GM12873 (cell line): ENCODE measurements at regions not wholly inside any gene's neighbourhood (a gene's known extent, or its start where the extent isn't known, plus 50 kb on each side); places are given as distances from the start of the nearest gene placed in this dataset.

Experiments used
- TF ChIP-seq, protein P1 (sequence below): IDR thresholded peaks from 2 replicates; pipeline ENCODE4 v1.5.1; 2012; ENCODE audit warnings: low read depth, mild to moderate bottlenecking, moderate library complexity, low read length, control low read depth; ENCODE audit not compliant: insufficient read depth; ENCODE audit errors: missing control alignments

GRCh38 chr11:92682136-92682535 is 287.3 kb upstream of the MTNR1B start:
- TF ChIP-seq, protein P1, sequence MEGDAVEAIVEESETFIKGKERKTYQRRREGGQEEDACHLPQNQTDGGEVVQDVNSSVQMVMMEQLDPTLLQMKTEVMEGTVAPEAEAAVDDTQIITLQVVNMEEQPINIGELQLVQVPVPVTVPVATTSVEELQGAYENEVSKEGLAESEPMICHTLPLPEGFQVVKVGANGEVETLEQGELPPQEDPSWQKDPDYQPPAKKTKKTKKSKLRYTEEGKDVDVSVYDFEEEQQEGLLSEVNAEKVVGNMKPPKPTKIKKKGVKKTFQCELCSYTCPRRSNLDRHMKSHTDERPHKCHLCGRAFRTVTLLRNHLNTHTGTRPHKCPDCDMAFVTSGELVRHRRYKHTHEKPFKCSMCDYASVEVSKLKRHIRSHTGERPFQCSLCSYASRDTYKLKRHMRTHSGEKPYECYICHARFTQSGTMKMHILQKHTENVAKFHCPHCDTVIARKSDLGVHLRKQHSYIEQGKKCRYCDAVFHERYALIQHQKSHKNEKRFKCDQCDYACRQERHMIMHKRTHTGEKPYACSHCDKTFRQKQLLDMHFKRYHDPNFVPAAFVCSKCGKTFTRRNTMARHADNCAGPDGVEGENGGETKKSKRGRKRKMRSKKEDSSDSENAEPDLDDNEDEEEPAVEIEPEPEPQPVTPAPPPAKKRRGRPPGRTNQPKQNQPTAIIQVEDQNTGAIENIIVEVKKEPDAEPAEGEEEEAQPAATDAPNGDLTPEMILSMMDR, result no peak

- TF ChIP-seq, protein P1, result no peak
Measured at GRCh38 chr11:92682952-92683351, 286.5 kb upstream of the MTNR1B start.

DNA sequence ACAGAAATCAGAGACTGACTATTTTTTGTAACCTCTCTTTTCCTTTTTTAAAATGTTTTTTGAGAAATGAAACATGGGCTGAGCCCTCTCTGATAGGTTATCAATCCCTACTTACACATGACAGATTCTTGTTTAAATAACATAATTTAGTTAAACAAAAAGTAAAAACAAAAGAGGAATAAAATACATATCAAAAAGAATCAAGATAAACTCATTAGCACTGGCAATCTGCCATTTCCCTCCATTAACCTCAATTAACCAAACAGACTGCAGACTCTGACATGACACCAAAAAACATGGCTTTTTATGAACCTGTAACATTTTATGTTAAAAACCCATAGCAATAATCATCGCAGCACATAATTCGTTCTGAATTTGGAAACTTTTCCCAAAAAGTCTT is 284.4 kb upstream of the MTNR1B start:
- TF ChIP-seq, protein P1, result no peak

GRCh38 chr11:92687724-92688123 is 281.7 kb upstream of the MTNR1B start:
- TF ChIP-seq, protein P1, result no peak

- TF ChIP-seq, protein P1, result no peak
Measured at GRCh38 chr11:92688416-92688815, 281.0 kb upstream of the MTNR1B start.

GRCh38 chr11:92692826-92693546 is 276.5 kb upstream of the MTNR1B start:
- TF ChIP-seq, protein P1, result no peak

DNA sequence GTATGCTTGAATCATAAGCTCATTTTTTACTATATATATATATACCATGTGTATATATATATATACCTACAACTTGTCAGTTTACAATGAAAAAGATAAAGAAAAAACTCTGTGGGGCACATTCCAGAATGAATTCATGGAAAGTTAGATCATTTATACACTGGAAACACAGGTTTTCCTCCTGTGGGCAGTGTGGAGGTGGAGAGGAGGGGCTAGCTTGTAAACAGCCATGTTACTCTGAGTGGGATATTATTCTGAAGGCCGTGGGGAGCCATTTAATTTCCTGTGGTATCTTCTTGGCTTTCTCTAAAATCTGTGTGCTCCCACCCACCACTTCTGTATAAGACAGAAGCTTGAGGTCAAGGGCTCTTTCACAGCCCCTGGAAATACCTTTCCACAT is 273.4 kb upstream of the MTNR1B start:
- TF ChIP-seq, protein P1, result no peak
